Right cardiac atrium (tissue), 5 donors: ENCODE measurements at regions not wholly inside any gene's neighbourhood (a gene's known extent, or its start where the extent isn't known, plus 50 kb on each side); places are given as distances from the start of the nearest gene placed in this dataset.

Experiments
- ATAC-seq, 2 donors: fragments of 200-7000 bp; cut with Tn5 transposase; one replicate each; pipeline versions ENCODE4 v1.8.0 to v1.9.1; 2020; ENCODE audit warnings: moderate library complexity in 2 of 2, mild to moderate bottlenecking in 1 of 2
- DNase-seq, 3 donors: peaks; one replicate each; pipeline ENCODE4 v3.0.0-alpha.2; 2020
- H3K27ac ChIP-seq: one replicate; pipeline ENCODE4 v1.5.1; 2013; ENCODE audit warnings: mild to moderate bottlenecking, low read length, control low read depth, moderate library complexity
- H3K27me3 ChIP-seq: one replicate; pipeline ENCODE4 v1.6.1; 2013; ENCODE audit not compliant: control insufficient read depth, insufficient read depth
- H3K4me1 ChIP-seq: one replicate; pipeline ENCODE4 v1.6.1; 2013; ENCODE audit warnings: low read length; ENCODE audit not compliant: control insufficient read depth, insufficient read depth
- H3K4me3 ChIP-seq: one replicate; pipeline ENCODE4 v1.5.1; 2013; ENCODE audit warnings: low read length, control low read depth
- H3K9me3 ChIP-seq: one replicate; pipeline ENCODE4 v1.6.1; 2013; ENCODE audit warnings: low read length; ENCODE audit not compliant: control insufficient read depth
- WGBS: extraction: QIAGEN DNeasy Blood & Tissue Kit; methylation state at CpG from one replicate; pipeline ENCODE4 v1.1.7; 2013; 5-methylcytosine and 5-hydroxymethylcytosine counted together
- intact Hi-C, 4 donors: fragments of 100-400 bp; cut with DNase I; formaldehyde crosslinking; loops; one replicate each; pipeline versions ENCODE4 v1.11.0 to v1.14.0; 2022 to 2023
- donor health status: healthy with polysubstance abuse.
- donor health status: DM: no; HTN: yes; CAD: no.
- donor health status: DM: no; HTN: no; CAD: no.
- donor health status: DM: no; HTN: yes; CAD: no; lungs with severe emphysema.
- donor health status: DM: yes; HTN: yes; CAD: no.

GRCh38 chr1:5495596-5496410, 496.4 kb downstream of the NPHP4 start:
- Histone ChIP-seq H3K27ac (no peak overlapping the region), H3K9me3 (no peaks in the 10 kb centered on the region), H3K27me3 (no peaks in the 10 kb centered on the region), H3K4me1 (peaks cover 2% of the 10 kb centered on the region), H3K4me3 (no peak overlapping the region)
- 74% methylated on average over 16 of the region's 16 CpGs for WGBS
- intact Hi-C loops = loop anchor here in 1 of 4 donors (10.0 kb wide), 1 partner anchor 61 kb away; no protein-coding TSS in a partner anchor
- DNase-seq (no peak), ATAC-seq (no peak)

- no peaks in the 10 kb centered on the region for H3K27me3 ChIP-seq
- intact Hi-C loops = loop anchor here in 1 of 4 donors (10.0 kb wide), 1 partner anchor 60 kb away; no protein-coding TSS in a partner anchor
- WGBS = 49% methylated on average over 7 of the region's 7 CpGs
- H3K4me1 ChIP-seq = peaks cover 2% of the 10 kb centered on the region
- no peak for ATAC-seq
- H3K9me3 ChIP-seq = no peaks in the 10 kb centered on the region
- H3K27ac ChIP-seq = no peak overlapping the region
- no peak overlapping the region for H3K4me3 ChIP-seq
- DNase-seq = no peak
Observed at GRCh38 chr1:5494518-5494917, 497.7 kb downstream of the NPHP4 start.

- DNase-seq = no peak
- Histone ChIP-seq H3K4me3 (no peak overlapping the region), H3K27ac (no peak overlapping the region), H3K9me3 (no peaks in the 10 kb centered on the region), H3K4me1 (peaks cover 2% of the 10 kb centered on the region), H3K27me3 (no peaks in the 10 kb centered on the region)
- 60% methylated on average over 9 of the region's 9 CpGs for WGBS
- intact Hi-C loops = loop anchor here in 1 of 4 donors (10.0 kb wide), 1 partner anchor 59 kb away; no protein-coding TSS in a partner anchor
- no peak for ATAC-seq
Observed at GRCh38 chr1:5493851-5494311, 498.3 kb downstream of the NPHP4 start.

GRCh38 chr1:5493275-5493674, 498.9 kb downstream of the NPHP4 start:
- ATAC-seq = no peak
- no peak overlapping the region for H3K27ac ChIP-seq
- intact Hi-C loops = loop anchor here in 1 of 4 donors (10.0 kb wide), 1 partner anchor 58 kb away; no protein-coding TSS in a partner anchor
- no peak for DNase-seq
- peaks cover 2% of the 10 kb centered on the region for H3K4me1 ChIP-seq
- 82% methylated on average over 4 of the region's 4 CpGs for WGBS
- H3K9me3 ChIP-seq = no peaks in the 10 kb centered on the region
- no peak overlapping the region for H3K4me3 ChIP-seq
- H3K27me3 ChIP-seq = no peaks in the 10 kb centered on the region

- intact Hi-C loops = loop anchor here in 1 of 4 donors (10.0 kb wide), 1 partner anchor 58 kb away; no protein-coding TSS in a partner anchor
- ATAC-seq (no peak), DNase-seq (no peak)
- 84% methylated on average over 4 of the region's 4 CpGs for WGBS
- no peak overlapping the region for H3K27ac ChIP-seq
- peaks cover 2% of the 10 kb centered on the region for H3K4me1 ChIP-seq
- H3K4me3 ChIP-seq = no peak overlapping the region
- no peaks in the 10 kb centered on the region for H3K27me3 ChIP-seq
- no peaks in the 10 kb centered on the region for H3K9me3 ChIP-seq
Observed at GRCh38 chr1:5492846-5493245, 499.4 kb downstream of the NPHP4 start.

- Histone ChIP-seq H3K27me3 (no peaks in the 10 kb centered on the region), H3K9me3 (no peaks in the 10 kb centered on the region), H3K4me3 (no peak overlapping the region), H3K27ac (no peak overlapping the region), H3K4me1 (peaks cover 2% of the 10 kb centered on the region)
- 72% methylated on average over 9 of the region's 9 CpGs for WGBS
- ATAC-seq = no peak
- no peak for DNase-seq
- intact Hi-C loops = loop anchor here in 1 of 4 donors (10.0 kb wide), 1 partner anchor 57 kb away; no protein-coding TSS in a partner anchor
Observed at GRCh38 chr1:5491207-5491904, 500.9 kb downstream of the NPHP4 start.

GRCh38 chr1:5490635-5491034, 501.6 kb downstream of the NPHP4 start:
- Histone ChIP-seq H3K27me3 (no peaks in the 10 kb centered on the region), H3K27ac (no peak overlapping the region), H3K4me1 (peaks cover 2% of the 10 kb centered on the region), H3K9me3 (no peaks in the 10 kb centered on the region), H3K4me3 (no peak overlapping the region)
- ATAC-seq (no peak), DNase-seq (no peak)
- intact Hi-C loops = loop anchor here in 1 of 4 donors (10.0 kb wide), 1 partner anchor 56 kb away; no protein-coding TSS in a partner anchor
- WGBS = 66% methylated on average over 12 of the region's 12 CpGs

GRCh38 chr1:5488448-5488847, 503.8 kb downstream of the NPHP4 start:
- no peak for ATAC-seq
- Histone ChIP-seq H3K27ac (no peak overlapping the region), H3K27me3 (no peaks in the 10 kb centered on the region), H3K4me1 (no peaks in the 10 kb centered on the region), H3K9me3 (no peaks in the 10 kb centered on the region), H3K4me3 (no peak overlapping the region)
- WGBS = 87% methylated on average over 1 of the region's 1 CpG
- intact Hi-C loops = no loop called here
- DNase-seq = no peak

- H3K27me3 ChIP-seq = no peaks in the 10 kb centered on the region
- DNase-seq = no peak
- no peak overlapping the region for H3K27ac ChIP-seq
- no peak overlapping the region for H3K4me3 ChIP-seq
- no peaks in the 10 kb centered on the region for H3K4me1 ChIP-seq
- WGBS = 82% methylated on average over 7 of the region's 7 CpGs
- ATAC-seq = no peak
- intact Hi-C loops = no loop called here
- H3K9me3 ChIP-seq = no peaks in the 10 kb centered on the region
Observed at GRCh38 chr1:5485968-5486696, 506.1 kb downstream of the NPHP4 start.

- Histone ChIP-seq H3K9me3 (no peaks in the 10 kb centered on the region), H3K4me3 (no peak overlapping the region), H3K27me3 (no peaks in the 10 kb centered on the region), H3K27ac (no peak overlapping the region), H3K4me1 (no peaks in the 10 kb centered on the region)
- 85% methylated on average over 2 of the region's 2 CpGs for WGBS
- DNase-seq (no peak), ATAC-seq (no peak)
- intact Hi-C loops = no loop called here
Observed at GRCh38 chr1:5485436-5485835, 506.8 kb downstream of the NPHP4 start.
